PFSK-1 (cell line): ENCODE measurements at regions not wholly inside any gene's neighbourhood (a gene's known extent, or its start where the extent isn't known, plus 50 kb on each side); places are given as distances from the start of the nearest gene placed in this dataset.

Source experiments
- FOXP2 ChIP-seq: optimal IDR thresholded peaks from 2 replicates; pipeline ENCODE3; 2011; ENCODE audit warnings: borderline replicate concordance, control low read depth, inconsistent platforms; ENCODE audit not compliant: insufficient read depth; ENCODE audit errors: extremely low read length, extremely low read depth
- POLR2AphosphoS5 ChIP-seq: IDR thresholded peaks from 2 replicates; pipeline ENCODE4 v1.6.1; 2012; ENCODE audit warnings: low read depth, mild to moderate bottlenecking, control low read depth, low read length, moderate library complexity
- SIN3A ChIP-seq: IDR thresholded peaks from 2 replicates; pipeline ENCODE4 v1.6.1; 2012; ENCODE audit warnings: mild to moderate bottlenecking, low read length, moderate library complexity, borderline replicate concordance; ENCODE audit not compliant: insufficient read depth
- TAF1 ChIP-seq: IDR thresholded peaks from 2 replicates; pipeline ENCODE4 v1.6.1; 2012; ENCODE audit warnings: low read length, control low read depth, borderline replicate concordance; ENCODE audit not compliant: insufficient read depth
- TF ChIP-seq, protein P1 (sequence below), 2 experiments: IDR thresholded peaks; 2 replicates each; pipeline versions ENCODE4 v1.6.1 to v1.8.0; 2011 to 2012; ENCODE audit warnings: low read depth in 2 of 2, low read length in 2 of 2, control low read depth in 1 of 2, inconsistent platforms in 1 of 2, mild to moderate bottlenecking in 1 of 2, moderate library complexity in 1 of 2; ENCODE audit not compliant: insufficient read depth in 1 of 2

DNA sequence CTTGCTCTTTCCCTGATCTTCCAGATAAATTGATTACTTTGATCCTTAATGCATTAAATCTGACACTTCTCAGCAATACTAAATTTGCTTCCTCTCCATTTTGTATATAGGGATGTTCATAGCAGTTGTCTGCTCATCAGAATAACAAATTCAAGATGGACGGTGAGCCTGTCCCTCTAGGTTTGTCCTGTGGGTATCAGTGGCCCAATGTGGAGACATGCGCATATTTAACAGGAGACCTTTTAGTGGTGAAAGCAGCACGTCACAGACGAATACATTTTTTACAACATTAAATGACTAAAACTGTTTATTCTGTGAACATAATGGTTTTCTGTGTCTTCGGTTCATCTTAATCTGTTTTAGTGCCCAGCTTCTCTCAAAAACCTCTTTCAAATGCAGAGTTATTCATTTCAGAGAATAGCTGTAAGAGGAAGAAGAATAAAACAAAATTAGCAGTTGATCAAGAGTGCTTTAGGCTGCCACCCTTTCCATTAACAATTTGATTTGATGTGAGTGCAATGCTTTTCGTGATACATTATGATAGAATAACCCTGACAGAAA, 1970.4 kb upstream of the WWC1 start:
- TF ChIP-seq SIN3A: no peak
- TF ChIP-seq POLR2AphosphoS5: no peak
- TF ChIP-seq, protein P1, sequence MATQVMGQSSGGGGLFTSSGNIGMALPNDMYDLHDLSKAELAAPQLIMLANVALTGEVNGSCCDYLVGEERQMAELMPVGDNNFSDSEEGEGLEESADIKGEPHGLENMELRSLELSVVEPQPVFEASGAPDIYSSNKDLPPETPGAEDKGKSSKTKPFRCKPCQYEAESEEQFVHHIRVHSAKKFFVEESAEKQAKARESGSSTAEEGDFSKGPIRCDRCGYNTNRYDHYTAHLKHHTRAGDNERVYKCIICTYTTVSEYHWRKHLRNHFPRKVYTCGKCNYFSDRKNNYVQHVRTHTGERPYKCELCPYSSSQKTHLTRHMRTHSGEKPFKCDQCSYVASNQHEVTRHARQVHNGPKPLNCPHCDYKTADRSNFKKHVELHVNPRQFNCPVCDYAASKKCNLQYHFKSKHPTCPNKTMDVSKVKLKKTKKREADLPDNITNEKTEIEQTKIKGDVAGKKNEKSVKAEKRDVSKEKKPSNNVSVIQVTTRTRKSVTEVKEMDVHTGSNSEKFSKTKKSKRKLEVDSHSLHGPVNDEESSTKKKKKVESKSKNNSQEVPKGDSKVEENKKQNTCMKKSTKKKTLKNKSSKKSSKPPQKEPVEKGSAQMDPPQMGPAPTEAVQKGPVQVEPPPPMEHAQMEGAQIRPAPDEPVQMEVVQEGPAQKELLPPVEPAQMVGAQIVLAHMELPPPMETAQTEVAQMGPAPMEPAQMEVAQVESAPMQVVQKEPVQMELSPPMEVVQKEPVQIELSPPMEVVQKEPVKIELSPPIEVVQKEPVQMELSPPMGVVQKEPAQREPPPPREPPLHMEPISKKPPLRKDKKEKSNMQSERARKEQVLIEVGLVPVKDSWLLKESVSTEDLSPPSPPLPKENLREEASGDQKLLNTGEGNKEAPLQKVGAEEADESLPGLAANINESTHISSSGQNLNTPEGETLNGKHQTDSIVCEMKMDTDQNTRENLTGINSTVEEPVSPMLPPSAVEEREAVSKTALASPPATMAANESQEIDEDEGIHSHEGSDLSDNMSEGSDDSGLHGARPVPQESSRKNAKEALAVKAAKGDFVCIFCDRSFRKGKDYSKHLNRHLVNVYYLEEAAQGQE (IDR thresholded peaks at IDR 0.05; ENCODE audit: insufficient read depth in 1 of 2, low read depth in 2 of 2, low read length in 2 of 2): no peak
- no peak for TF ChIP-seq TAF1
- TF ChIP-seq FOXP2: no peak

DNA sequence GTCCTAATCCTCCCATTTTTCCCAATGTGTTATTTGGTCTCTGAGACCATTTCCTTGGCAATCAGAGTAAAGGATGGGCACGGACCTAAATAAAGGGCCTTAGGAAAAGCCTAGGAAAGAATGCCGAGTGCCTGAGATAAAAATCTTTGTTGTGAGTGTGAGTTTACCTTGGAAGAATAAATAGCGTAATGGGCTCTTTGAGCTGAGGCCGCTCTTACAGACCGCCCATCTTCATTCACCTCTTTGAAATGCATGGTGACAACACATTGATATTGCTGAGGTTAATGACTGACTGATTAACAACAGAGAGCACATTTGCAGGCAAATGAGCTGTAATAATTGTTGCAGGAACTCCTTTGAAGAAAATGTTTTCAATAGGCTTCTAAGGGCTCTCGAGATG, 1967.1 kb upstream of the WWC1 start:
- TF ChIP-seq, protein P1 (IDR thresholded peaks at IDR 0.05; ENCODE audit: insufficient read depth in 1 of 2, low read depth in 2 of 2, low read length in 2 of 2): no peak
- TF ChIP-seq FOXP2 (no peak), SIN3A (no peak), POLR2AphosphoS5 (no peak), TAF1 (no peak)

DNA sequence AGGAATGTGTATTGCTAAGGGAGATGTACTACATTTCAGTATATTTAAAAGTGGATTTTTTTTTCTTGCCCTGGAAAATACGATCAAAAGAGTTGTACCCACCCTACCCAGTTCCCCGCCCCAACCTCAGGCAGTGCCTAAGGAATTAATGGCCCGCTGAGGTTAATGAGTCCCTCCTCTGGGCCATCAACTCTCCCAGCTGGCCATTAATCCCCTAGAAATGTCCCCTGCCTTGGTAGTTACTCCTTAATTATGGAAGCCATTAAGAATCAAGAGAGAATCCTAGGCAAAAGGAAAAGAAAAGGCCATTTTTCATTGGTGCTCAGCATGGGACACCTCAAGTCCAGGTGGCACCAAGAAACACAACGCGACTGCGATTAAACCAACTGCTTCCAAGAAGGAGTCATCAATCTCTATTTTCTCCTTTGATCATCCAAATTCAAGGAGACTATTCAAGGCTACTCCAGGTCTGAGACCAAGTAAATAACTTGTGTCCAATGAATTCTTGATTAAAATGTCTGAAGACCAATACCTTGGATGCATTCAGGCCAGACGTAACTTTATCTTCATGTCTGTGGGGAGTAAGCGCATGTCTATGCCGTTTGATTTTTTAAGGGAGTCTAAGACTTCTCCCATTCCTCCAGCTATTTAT, 1962.2 kb upstream of the WWC1 start:
- TF ChIP-seq, protein P1 (IDR thresholded peaks at IDR 0.05; ENCODE audit: insufficient read depth in 1 of 2, low read depth in 2 of 2, low read length in 2 of 2): no peak
- TF ChIP-seq TAF1 (no peak), SIN3A (no peak), FOXP2 (no peak), POLR2AphosphoS5 (no peak)

DNA sequence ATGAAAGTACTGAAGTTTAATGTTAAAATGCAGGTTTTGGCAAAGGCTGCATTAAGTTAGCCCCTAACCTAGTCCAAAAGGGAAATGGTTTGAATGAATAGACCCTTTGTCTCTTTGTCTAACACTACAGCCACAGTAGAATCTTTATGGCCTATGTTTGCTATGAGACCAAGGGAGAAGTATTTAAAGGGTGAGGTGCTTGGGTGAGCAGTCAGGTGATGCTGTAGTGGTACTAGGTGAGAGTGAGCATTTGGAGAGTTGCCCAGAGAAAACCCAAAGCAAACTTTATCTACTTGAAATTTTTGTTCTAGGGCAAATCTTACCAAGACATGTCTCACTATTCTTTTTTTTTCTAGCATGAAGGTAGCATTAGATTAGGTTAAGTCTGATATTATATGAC, 1961.4 kb upstream of the WWC1 start:
- TF ChIP-seq TAF1 (no peak), POLR2AphosphoS5 (no peak), SIN3A (no peak), FOXP2 (no peak)
- TF ChIP-seq, protein P1 (IDR thresholded peaks at IDR 0.05; ENCODE audit: insufficient read depth in 1 of 2, low read depth in 2 of 2, low read length in 2 of 2): no peak

DNA sequence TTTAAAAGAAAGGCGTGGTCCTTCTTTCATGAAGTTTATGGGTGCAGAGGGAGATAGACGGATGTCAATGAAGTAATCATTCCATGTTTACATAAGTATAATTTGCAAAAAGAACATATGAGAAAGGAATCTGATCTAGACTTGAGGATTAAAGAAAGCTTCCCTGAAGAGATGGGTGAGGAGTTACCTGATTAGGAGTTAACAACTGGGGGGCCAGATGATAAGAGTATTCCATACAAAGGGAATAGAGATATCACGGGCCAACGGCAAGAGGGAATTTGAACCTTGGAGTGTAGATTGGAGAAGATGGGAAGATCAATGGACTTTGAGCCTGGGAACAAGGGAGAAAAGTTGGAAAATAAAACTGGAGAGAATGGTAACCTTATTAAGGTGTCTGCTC, 1959.9 kb upstream of the WWC1 start:
- TF ChIP-seq POLR2AphosphoS5: no peak
- TF ChIP-seq SIN3A: no peak
